ENCODE measurements at regions not wholly inside any gene's neighbourhood (a gene's known extent, or its start where the extent isn't known, plus 50 kb on each side); places are given as distances from the start of the nearest gene placed in this dataset.

- H3K4me1 ChIP-seq (ENCODE audit: control insufficient read depth, low read depth, low read length), result no peaks in the 10 kb centered on the region
- H3K36me3 ChIP-seq (ENCODE audit: control insufficient read depth, low read depth, low read length), result no peaks in the 10 kb centered on the region
- no peak overlapping the region for H3K27ac ChIP-seq (ENCODE audit: low read length)
- no peak overlapping the region for H3K9ac ChIP-seq (ENCODE audit: low read length)
- H3K27me3 ChIP-seq (ENCODE audit: control insufficient read depth, insufficient read depth, low read length), result no peaks in the 10 kb centered on the region
- no peak overlapping the region for H3K4me3 ChIP-seq (ENCODE audit: low read length)
- no peaks in the 10 kb centered on the region for H3K9me3 ChIP-seq (ENCODE audit: control insufficient read depth, low read depth, low read length)
These were observed 241.5 kb downstream of the SATB2 start for GRCh38 chr2:199216253-199216652.

GRCh38 chr2:199207011-199207410, 250.7 kb downstream of the SATB2 start:
- Histone ChIP-seq H3K9me3 (ENCODE audit: control insufficient read depth, low read depth, low read length) (no peaks in the 10 kb centered on the region), H3K9ac (ENCODE audit: low read length) (no peak overlapping the region), H3K4me1 (ENCODE audit: control insufficient read depth, low read depth, low read length) (no peaks in the 10 kb centered on the region), H3K4me3 (ENCODE audit: low read length) (no peak overlapping the region), H3K27ac (ENCODE audit: low read length) (no peak overlapping the region), H3K27me3 (ENCODE audit: control insufficient read depth, insufficient read depth, low read length) (no peaks in the 10 kb centered on the region), H3K36me3 (ENCODE audit: control insufficient read depth, low read depth, low read length) (no peaks in the 10 kb centered on the region)

- H3K9me3 ChIP-seq (ENCODE audit: control insufficient read depth, low read depth, low read length), result no peaks in the 10 kb centered on the region
- no peak overlapping the region for H3K9ac ChIP-seq (ENCODE audit: low read length)
- no peaks in the 10 kb centered on the region for H3K4me1 ChIP-seq (ENCODE audit: control insufficient read depth, low read depth, low read length)
- no peak overlapping the region for H3K4me3 ChIP-seq (ENCODE audit: low read length)
- no peak overlapping the region for H3K27ac ChIP-seq (ENCODE audit: low read length)
- no peaks in the 10 kb centered on the region for H3K36me3 ChIP-seq (ENCODE audit: control insufficient read depth, low read depth, low read length)
- H3K27me3 ChIP-seq (ENCODE audit: control insufficient read depth, insufficient read depth, low read length), result no peaks in the 10 kb centered on the region
These were observed 251.2 kb downstream of the SATB2 start for GRCh38 chr2:199206536-199206935.

- Histone ChIP-seq H3K36me3 (ENCODE audit: control insufficient read depth, low read depth, low read length) (no peaks in the 10 kb centered on the region), H3K27ac (ENCODE audit: low read length) (no peak overlapping the region), H3K27me3 (ENCODE audit: control insufficient read depth, insufficient read depth, low read length) (no peaks in the 10 kb centered on the region), H3K4me3 (ENCODE audit: low read length) (no peak overlapping the region), H3K9me3 (ENCODE audit: control insufficient read depth, low read depth, low read length) (no peaks in the 10 kb centered on the region), H3K9ac (ENCODE audit: low read length) (no peak overlapping the region), H3K4me1 (ENCODE audit: control insufficient read depth, low read depth, low read length) (no peaks in the 10 kb centered on the region)
These were observed 254.8 kb downstream of the SATB2 start for GRCh38 chr2:199202964-199203363.

GRCh38 chr2:199201539-199201938, 256.2 kb downstream of the SATB2 start:
- H3K27ac ChIP-seq (ENCODE audit: low read length), result no peak overlapping the region
- no peak overlapping the region for H3K9ac ChIP-seq (ENCODE audit: low read length)
- H3K4me3 ChIP-seq (ENCODE audit: low read length), result no peak overlapping the region
- H3K9me3 ChIP-seq (ENCODE audit: control insufficient read depth, low read depth, low read length), result no peaks in the 10 kb centered on the region
- H3K4me1 ChIP-seq (ENCODE audit: control insufficient read depth, low read depth, low read length), result no peaks in the 10 kb centered on the region
- no peaks in the 10 kb centered on the region for H3K27me3 ChIP-seq (ENCODE audit: control insufficient read depth, insufficient read depth, low read length)
- no peaks in the 10 kb centered on the region for H3K36me3 ChIP-seq (ENCODE audit: control insufficient read depth, low read depth, low read length)

GRCh38 chr2:199199797-199200196, 257.9 kb downstream of the SATB2 start:
- Histone ChIP-seq H3K27me3 (ENCODE audit: control insufficient read depth, insufficient read depth, low read length) (no peaks in the 10 kb centered on the region), H3K9me3 (ENCODE audit: control insufficient read depth, low read depth, low read length) (no peaks in the 10 kb centered on the region), H3K27ac (ENCODE audit: low read length) (no peak overlapping the region), H3K4me1 (ENCODE audit: control insufficient read depth, low read depth, low read length) (no peaks in the 10 kb centered on the region), H3K36me3 (ENCODE audit: control insufficient read depth, low read depth, low read length) (no peaks in the 10 kb centered on the region), H3K4me3 (ENCODE audit: low read length) (no peak overlapping the region), H3K9ac (ENCODE audit: low read length) (no peak overlapping the region)

- Histone ChIP-seq H3K4me1 (ENCODE audit: control insufficient read depth, low read depth, low read length) (no peaks in the 10 kb centered on the region), H3K4me3 (ENCODE audit: low read length) (no peak overlapping the region), H3K27ac (ENCODE audit: low read length) (no peak overlapping the region), H3K27me3 (ENCODE audit: control insufficient read depth, insufficient read depth, low read length) (no peaks in the 10 kb centered on the region), H3K9ac (ENCODE audit: low read length) (no peak overlapping the region), H3K36me3 (ENCODE audit: control insufficient read depth, low read depth, low read length) (no peaks in the 10 kb centered on the region), H3K9me3 (ENCODE audit: control insufficient read depth, low read depth, low read length) (no peaks in the 10 kb centered on the region)
These were observed 260.3 kb downstream of the SATB2 start for GRCh38 chr2:199197448-199197847.

- Histone ChIP-seq H3K36me3 (ENCODE audit: control insufficient read depth, low read depth, low read length) (no peaks in the 10 kb centered on the region), H3K27me3 (ENCODE audit: control insufficient read depth, insufficient read depth, low read length) (no peaks in the 10 kb centered on the region), H3K27ac (ENCODE audit: low read length) (no peak overlapping the region), H3K9me3 (ENCODE audit: control insufficient read depth, low read depth, low read length) (no peaks in the 10 kb centered on the region), H3K4me3 (ENCODE audit: low read length) (no peak overlapping the region), H3K4me1 (ENCODE audit: control insufficient read depth, low read depth, low read length) (peaks cover 2% of the 10 kb centered on the region), H3K9ac (ENCODE audit: low read length) (no peak overlapping the region)
These were observed 261.1 kb downstream of the SATB2 start for GRCh38 chr2:199196686-199197085.

- Histone ChIP-seq H3K9ac (ENCODE audit: low read length) (no peak overlapping the region), H3K4me1 (ENCODE audit: control insufficient read depth, low read depth, low read length) (peaks cover 8% of the 10 kb centered on the region), H3K27ac (ENCODE audit: low read length) (no peak overlapping the region), H3K27me3 (ENCODE audit: control insufficient read depth, insufficient read depth, low read length) (no peaks in the 10 kb centered on the region), H3K4me3 (ENCODE audit: low read length) (no peak overlapping the region), H3K36me3 (ENCODE audit: control insufficient read depth, low read depth, low read length) (no peaks in the 10 kb centered on the region), H3K9me3 (ENCODE audit: control insufficient read depth, low read depth, low read length) (no peaks in the 10 kb centered on the region)
These were observed 261.7 kb downstream of the SATB2 start for GRCh38 chr2:199195927-199196502.

- H3K27ac ChIP-seq (ENCODE audit: low read length), result no peak overlapping the region
- no peaks in the 10 kb centered on the region for H3K27me3 ChIP-seq (ENCODE audit: control insufficient read depth, insufficient read depth, low read length)
- H3K4me1 ChIP-seq (ENCODE audit: control insufficient read depth, low read depth, low read length), result peaks cover 21% of the 10 kb centered on the region
- no peak overlapping the region for H3K4me3 ChIP-seq (ENCODE audit: low read length)
- no peak overlapping the region for H3K9ac ChIP-seq (ENCODE audit: low read length)
- H3K9me3 ChIP-seq (ENCODE audit: control insufficient read depth, low read depth, low read length), result no peaks in the 10 kb centered on the region
- H3K36me3 ChIP-seq (ENCODE audit: control insufficient read depth, low read depth, low read length), result no peaks in the 10 kb centered on the region
These were observed 266.3 kb downstream of the SATB2 start for GRCh38 chr2:199191461-199191860.

GRCh38 chr2:199189229-199189628, 268.5 kb downstream of the SATB2 start:
- no peaks in the 10 kb centered on the region for H3K36me3 ChIP-seq (ENCODE audit: control insufficient read depth, low read depth, low read length)
- peaks cover 35% of the 10 kb centered on the region for H3K4me1 ChIP-seq (ENCODE audit: control insufficient read depth, low read depth, low read length)
- H3K27ac ChIP-seq (ENCODE audit: low read length), result no peak overlapping the region
- no peaks in the 10 kb centered on the region for H3K27me3 ChIP-seq (ENCODE audit: control insufficient read depth, insufficient read depth, low read length)
- no peaks in the 10 kb centered on the region for H3K9me3 ChIP-seq (ENCODE audit: control insufficient read depth, low read depth, low read length)
- no peak overlapping the region for H3K4me3 ChIP-seq (ENCODE audit: low read length)
- no peak overlapping the region for H3K9ac ChIP-seq (ENCODE audit: low read length)

- Histone ChIP-seq H3K4me3 (ENCODE audit: low read length) (peak overlapping the region; percentile 35), H3K36me3 (ENCODE audit: control insufficient read depth, low read depth, low read length) (no peaks in the 10 kb centered on the region), H3K9ac (ENCODE audit: low read length) (no peak overlapping the region), H3K9me3 (ENCODE audit: control insufficient read depth, low read depth, low read length) (no peaks in the 10 kb centered on the region), H3K27ac (ENCODE audit: low read length) (peak overlapping the region; percentile 86), H3K4me1 (ENCODE audit: control insufficient read depth, low read depth, low read length) (peaks cover 30% of the 10 kb centered on the region), H3K27me3 (ENCODE audit: control insufficient read depth, insufficient read depth, low read length) (no peaks in the 10 kb centered on the region)
These were observed 271.4 kb downstream of the SATB2 start for GRCh38 chr2:199186301-199186751.

All from iPS-18a (cell line).